ENCODE measurements at regions not wholly inside any gene's neighbourhood (a gene's known extent, or its start where the extent isn't known, plus 50 kb on each side); places are given as distances from the start of the nearest gene placed in this dataset.

- no peak for ATAC-seq
- ChIA-PET POLR2A (no interaction called here), CTCF (interaction anchor here (0.9 to 1.6 kb wide), 2 partner anchors 17 to 24 kb away, joined by 3 to 5 read pairs; no protein-coding TSS in a partner anchor)
- Histone ChIP-seq H3K4me3 (no peak overlapping the region), H3K9me3 (peaks cover 9% of the 10 kb centered on the region), H3K4me2 (peak overlapping the region; percentile 42; the same call in 2 of the 3 replicates), H3K4me1 (peaks cover 14% of the 10 kb centered on the region), H3K27ac (no peak overlapping the region)
- WGBS (ENCODE audit: missing lambda C conversion rate), result 49% methylated on average over 4 of the region's 4 CpGs
- no peak for FAIRE-seq
- TF ChIP-seq, protein P1, sequence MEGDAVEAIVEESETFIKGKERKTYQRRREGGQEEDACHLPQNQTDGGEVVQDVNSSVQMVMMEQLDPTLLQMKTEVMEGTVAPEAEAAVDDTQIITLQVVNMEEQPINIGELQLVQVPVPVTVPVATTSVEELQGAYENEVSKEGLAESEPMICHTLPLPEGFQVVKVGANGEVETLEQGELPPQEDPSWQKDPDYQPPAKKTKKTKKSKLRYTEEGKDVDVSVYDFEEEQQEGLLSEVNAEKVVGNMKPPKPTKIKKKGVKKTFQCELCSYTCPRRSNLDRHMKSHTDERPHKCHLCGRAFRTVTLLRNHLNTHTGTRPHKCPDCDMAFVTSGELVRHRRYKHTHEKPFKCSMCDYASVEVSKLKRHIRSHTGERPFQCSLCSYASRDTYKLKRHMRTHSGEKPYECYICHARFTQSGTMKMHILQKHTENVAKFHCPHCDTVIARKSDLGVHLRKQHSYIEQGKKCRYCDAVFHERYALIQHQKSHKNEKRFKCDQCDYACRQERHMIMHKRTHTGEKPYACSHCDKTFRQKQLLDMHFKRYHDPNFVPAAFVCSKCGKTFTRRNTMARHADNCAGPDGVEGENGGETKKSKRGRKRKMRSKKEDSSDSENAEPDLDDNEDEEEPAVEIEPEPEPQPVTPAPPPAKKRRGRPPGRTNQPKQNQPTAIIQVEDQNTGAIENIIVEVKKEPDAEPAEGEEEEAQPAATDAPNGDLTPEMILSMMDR (IDR thresholded peaks at IDR 0.05), result no peak
- no peak for TF ChIP-seq HOXB5 (CRISPR knock-in tag; IDR thresholded peaks at IDR 0.05)
- no peak for TF ChIP-seq FOSL2 (IDR thresholded peaks at IDR 0.05)
- TF ChIP-seq FOSL2 (CRISPR knock-in tag; IDR thresholded peaks at IDR 0.05), result no peak
- no peak for TF ChIP-seq MAFK (IDR thresholded peaks at IDR 0.05; ENCODE audit: partially characterized antibody)
- DNase-seq (ENCODE audit: low read depth in 1 of 2, low spot score in 1 of 2), result no peak
Measured at GRCh38 chr2:8389431-8390108, 292.3 kb upstream of the ID2 start.

DNA sequence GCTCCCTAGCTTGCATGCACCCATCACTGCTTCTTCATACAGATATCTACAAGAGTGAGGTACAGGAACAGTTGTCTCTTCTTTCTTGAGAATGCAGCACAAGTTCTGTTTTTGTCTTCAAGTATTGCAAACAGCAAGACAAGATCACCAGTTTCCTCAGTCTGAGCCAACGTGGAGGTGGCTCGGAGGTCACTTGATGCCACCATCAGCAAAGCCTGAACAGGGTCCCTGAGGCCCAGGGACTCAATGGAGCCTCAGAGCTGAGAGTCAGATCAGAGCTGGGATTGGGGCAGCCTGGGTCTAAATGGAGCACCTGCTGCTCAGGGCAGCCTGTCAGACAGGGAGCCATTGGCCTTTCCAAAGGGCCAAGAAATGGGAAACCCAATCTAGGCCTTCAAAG, 290.7 kb upstream of the ID2 start:
- FAIRE-seq (no peak), DNase-seq (ENCODE audit: low read depth in 1 of 2, low spot score in 1 of 2) (no peak), ATAC-seq (no peak)
- H3K4me2 ChIP-seq, result no peak overlapping the region
- H3K27ac ChIP-seq, result no peak overlapping the region
- CTCF ChIA-PET, result interaction anchor here (1.4 kb wide), 1 partner anchor 10 kb away, joined by 4 read pairs; no protein-coding TSS in a partner anchor
- no peak for TF ChIP-seq HEYL (CRISPR knock-in tag; IDR thresholded peaks at IDR 0.05)
- TF ChIP-seq, protein P2, sequence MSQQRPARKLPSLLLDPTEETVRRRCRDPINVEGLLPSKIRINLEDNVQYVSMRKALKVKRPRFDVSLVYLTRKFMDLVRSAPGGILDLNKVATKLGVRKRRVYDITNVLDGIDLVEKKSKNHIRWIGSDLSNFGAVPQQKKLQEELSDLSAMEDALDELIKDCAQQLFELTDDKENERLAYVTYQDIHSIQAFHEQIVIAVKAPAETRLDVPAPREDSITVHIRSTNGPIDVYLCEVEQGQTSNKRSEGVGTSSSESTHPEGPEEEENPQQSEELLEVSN (IDR thresholded peaks at IDR 0.05; ENCODE audit: borderline replicate concordance, low read depth), result no peak
- no peak for TF ChIP-seq EP300 (IDR thresholded peaks at IDR 0.05)
- H3K4me3 ChIP-seq, result no peak overlapping the region
- peaks cover 14% of the 10 kb centered on the region for H3K4me1 ChIP-seq
- H3K9me3 ChIP-seq, result peaks cover 9% of the 10 kb centered on the region
- 67% methylated on average over 2 of the region's 2 CpGs for WGBS (ENCODE audit: missing lambda C conversion rate)
- POLR2A ChIA-PET, result no interaction called here

GRCh38 chr2:8391584-8391983, 290.3 kb upstream of the ID2 start:
- no peak overlapping the region for H3K4me2 ChIP-seq
- DNase-seq (ENCODE audit: low read depth in 1 of 2, low spot score in 1 of 2), result no peak
- H3K4me3 ChIP-seq, result no peak overlapping the region
- no peak for ATAC-seq
- H3K4me1 ChIP-seq, result peaks cover 14% of the 10 kb centered on the region
- TF ChIP-seq, protein P3, sequence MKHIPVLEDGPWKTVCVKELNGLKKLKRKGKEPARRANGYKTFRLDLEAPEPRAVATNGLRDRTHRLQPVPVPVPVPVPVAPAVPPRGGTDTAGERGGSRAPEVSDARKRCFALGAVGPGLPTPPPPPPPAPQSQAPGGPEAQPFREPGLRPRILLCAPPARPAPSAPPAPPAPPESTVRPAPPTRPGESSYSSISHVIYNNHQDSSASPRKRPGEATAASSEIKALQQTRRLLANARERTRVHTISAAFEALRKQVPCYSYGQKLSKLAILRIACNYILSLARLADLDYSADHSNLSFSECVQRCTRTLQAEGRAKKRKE (CRISPR knock-in tag; IDR thresholded peaks at IDR 0.05; ENCODE audit: low read depth), result no peak
- TF ChIP-seq NPAS2 (CRISPR knock-in tag; IDR thresholded peaks at IDR 0.05; ENCODE audit: borderline replicate concordance), result no peak
- TF ChIP-seq TP53 (CRISPR knock-in tag; IDR thresholded peaks at IDR 0.05), result no peak
- no peak for TF ChIP-seq EHF (CRISPR knock-in tag; IDR thresholded peaks at IDR 0.05)
- no peak for TF ChIP-seq USF2 (IDR thresholded peaks at IDR 0.05)
- TF ChIP-seq KDM5A (IDR thresholded peaks at IDR 0.05), result no peak
- H3K9me3 ChIP-seq, result peaks cover 9% of the 10 kb centered on the region
- ChIA-PET CTCF (interaction anchor here (0.8 to 1.4 kb wide), 2 partner anchors 11 to 16 kb away, joined by 3 to 4 read pairs; no protein-coding TSS in a partner anchor), POLR2A (no interaction called here)
- 72% methylated on average over 3 of the region's 3 CpGs for WGBS (ENCODE audit: missing lambda C conversion rate)
- H3K27ac ChIP-seq, result no peak overlapping the region
- no peak for FAIRE-seq
